Fibroblast of the conjunctiva (primary cell): ENCODE measurements at regions not wholly inside any gene's neighbourhood (a gene's known extent, or its start where the extent isn't known, plus 50 kb on each side); places are given as distances from the start of the nearest gene placed in this dataset.
"Not testable (repeated sequence)": the region's sequence is repeated elsewhere in the genome, so short reads cannot be mapped to it uniquely, and the experiment has no call there.

Experiments
- DNase-seq: peaks from one replicate; pipeline ENCODE4 v3.0.0-alpha.2; 2010; ENCODE audit warnings: low read depth

DNA sequence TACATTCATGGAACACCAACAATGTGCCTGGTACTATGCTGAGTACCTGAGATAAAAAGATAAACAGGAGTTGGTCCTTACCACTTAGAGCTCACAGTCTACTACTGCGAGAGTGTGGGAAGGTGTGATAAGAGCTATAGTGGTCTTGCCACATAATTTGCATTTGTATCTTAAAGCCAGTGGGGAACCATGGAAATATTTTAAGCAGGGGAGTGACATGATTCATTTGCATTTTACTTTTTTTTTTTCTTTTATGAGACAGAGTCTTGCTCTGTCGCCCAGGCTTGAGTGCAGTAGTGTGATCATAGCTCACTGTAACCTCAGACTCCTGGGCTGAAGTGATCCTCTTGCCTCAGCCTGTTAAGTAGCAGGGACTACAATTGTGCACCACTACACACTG is 53.6 kb downstream of the SRGAP2 start:
- DNase-seq = not testable (repeated sequence)

DNA sequence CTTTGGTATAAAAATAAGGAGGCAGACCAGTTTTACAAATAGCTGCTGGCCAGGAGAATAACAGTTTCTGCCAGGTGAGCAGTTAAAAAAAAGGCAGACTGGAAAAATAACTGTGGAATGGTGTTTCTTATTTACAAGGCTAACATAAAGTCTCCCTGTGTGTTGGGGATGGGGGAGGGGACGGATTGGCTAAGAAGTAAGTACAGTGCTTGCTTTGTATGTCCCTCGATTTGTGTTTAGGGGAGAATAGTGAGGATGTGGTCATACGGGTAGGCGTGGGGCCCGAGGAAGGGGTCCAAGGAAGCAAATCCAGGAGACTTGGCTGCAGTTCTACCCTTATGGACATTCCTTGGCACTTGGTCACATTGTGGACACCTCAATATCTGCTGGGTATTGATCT is 58.1 kb downstream of the SRGAP2 start:
- not testable (repeated sequence) for DNase-seq

DNA sequence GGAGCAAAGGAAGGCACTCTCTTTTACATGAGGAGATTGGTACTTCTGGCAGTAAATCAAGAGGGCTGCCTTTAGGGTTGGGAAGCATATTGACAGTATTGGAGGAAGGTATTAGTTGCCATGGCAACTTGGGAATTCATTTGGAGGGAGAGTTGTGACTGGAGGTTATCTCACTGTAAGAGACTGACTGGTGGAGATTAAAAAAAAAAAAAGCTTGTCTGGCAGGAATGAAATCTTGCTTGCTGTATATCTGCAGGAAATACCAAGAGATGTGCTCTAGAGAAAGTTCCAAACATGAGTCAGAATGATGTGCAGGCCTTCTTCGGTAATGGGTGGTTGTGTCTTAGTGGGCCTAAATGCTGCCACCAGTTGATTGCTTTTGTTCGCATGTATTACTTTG is 59.1 kb downstream of the SRGAP2 start:
- not testable (repeated sequence) for DNase-seq

DNA sequence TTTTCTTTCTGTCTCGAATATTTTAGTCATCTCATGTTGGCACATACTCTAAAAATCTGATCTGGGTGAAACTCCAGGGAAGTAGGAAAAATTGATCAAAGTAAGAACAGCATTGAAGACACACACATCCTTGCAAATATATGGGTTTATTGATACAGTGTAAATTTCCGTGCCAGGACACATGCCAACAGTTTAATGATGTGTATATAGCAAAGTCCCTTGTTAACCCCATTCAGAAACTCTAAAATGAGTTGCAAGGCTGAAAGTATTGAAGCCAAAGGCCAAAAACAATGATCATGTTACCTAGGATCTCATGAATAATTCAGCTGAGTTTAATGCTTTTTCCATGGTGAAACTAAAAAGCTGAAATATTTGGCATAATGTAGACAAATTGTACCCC is 61.6 kb downstream of the SRGAP2 start:
- not testable (repeated sequence) for DNase-seq

DNA sequence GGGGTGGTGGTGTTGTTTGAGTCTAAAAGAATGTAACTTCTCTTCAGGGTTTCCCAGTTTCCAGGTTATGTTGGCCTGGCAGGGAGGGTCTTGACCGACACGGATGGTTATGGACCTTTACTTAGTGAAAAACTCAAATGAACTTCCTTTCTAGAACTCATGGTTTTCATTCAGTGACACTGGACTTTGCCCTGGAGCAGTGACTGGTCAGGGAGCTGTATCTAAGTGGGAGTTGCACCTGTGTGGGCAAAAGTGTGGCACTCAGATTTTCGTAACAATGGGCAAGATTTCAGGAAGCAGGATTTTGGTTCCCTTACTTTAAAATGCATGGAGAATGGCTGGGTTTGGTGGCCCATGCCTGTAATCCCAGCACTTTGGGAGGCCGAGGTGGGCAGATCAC is 67.8 kb downstream of the SRGAP2 start:
- DNase-seq = not testable (repeated sequence)

DNA sequence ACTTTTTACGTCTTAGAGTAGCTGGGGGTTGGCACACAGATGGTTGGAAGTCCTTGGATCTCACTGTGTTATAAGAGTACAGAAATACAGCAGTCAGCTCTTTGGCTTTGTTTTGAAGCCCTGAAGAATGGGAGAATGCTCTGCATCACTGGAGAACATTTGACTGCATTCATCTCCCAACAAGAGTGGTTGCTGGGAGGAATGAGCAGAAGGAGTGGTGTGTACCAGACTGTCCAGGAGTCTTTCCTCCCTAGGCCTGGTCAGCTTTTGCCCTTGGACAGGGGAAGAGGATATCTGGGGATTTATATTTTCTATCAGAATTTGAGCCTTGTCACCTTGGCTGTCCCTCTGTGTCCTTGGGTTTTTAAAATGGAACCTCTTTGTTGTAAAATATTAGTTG is 69.8 kb downstream of the SRGAP2 start:
- DNase-seq = not testable (repeated sequence)

DNA sequence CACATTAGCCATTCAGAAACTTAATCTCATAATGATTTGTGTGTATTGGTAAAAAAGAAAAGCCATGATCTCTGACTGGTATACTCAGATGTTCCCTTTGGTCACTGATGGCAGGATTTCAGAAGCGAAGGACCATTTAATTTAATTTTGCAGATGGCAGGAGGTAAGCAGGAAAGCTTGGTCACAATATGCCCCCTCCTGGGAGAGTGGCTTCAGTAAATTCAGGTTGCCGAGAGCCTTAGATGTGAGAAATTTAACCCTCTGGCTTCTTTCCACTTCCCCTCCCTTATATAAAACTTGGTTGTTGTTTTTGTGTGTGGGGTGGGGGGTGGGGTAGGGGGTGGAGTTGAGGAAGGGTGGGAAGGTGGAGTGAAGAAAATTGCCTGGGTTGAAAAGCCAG is 72.8 kb downstream of the SRGAP2 start:
- not testable (repeated sequence) for DNase-seq

DNA sequence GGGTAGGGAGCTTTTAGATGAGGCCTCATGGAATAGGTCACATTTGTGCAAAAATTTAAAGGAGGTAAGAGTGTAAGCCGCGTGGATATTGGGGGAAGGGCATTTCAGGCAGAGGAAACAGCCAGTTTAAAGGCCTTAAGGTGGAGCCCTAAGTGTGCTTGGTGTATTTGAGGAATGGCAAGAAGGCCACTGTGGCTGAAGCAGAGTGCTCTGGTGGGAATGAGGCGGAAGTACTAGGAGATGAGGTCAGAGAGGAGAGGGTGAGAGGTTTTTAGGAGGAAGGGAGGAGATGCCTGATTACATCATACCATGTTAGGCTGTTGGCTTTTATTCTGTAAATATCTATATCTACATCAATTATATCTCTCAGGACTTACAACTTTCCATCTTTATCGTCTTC is 75.3 kb downstream of the SRGAP2 start:
- DNase-seq = not testable (repeated sequence)

DNA sequence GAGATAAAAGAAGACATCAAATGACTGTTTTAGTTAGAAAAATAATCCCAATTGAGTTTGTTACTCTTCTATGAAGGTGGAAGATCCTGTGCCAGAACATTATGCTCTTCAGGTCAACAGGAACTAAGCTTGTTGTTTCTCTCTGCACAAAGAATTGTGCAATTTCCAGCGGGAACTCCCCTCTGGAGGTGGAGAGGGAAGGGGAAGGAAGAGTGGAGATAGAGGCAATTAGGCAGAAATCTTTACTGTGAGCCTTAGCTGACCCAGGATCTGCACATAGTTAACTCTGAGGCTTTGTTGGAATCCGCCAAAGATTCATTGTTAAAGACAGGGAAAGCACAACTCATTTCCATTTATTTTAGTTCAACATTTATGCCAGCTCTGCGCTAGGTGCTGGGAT is 77.3 kb downstream of the SRGAP2 start:
- DNase-seq = not testable (repeated sequence)

DNA sequence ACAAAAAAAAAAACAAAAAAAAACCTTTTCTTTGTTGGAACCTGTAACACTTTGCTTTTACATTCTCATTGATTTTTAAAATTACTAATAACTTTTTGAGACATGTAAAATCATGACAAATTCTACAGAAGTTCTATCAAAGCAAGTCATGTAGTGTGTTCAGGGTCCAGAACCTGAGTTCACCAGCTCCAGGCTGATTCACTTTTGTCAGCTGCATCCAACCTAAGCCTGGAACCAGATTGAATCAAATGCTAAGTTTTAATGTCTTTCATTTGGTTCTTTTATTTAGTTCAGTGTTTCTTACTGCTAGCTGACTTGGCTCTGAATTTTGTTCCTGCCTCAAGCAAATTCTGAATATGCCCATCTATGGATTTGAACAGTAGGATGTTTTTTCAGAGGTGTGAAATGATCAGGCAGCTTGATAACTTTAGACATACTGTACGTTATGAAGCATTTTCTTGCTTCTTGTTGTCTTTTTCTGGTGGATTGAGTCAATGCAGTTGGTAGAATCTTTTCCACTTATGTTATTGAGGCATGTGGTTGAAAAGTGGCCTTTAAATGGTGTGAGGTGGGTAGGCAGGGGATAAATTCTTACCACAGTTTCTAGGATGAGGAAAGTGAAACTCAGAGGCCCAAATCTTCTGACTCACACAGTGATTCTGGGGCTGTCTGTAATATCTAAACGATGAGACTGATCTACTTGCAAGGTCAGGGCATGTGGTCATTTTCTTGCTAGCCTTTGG is 78.7 kb downstream of the SRGAP2 start:
- DNase-seq = not testable (repeated sequence)

DNA sequence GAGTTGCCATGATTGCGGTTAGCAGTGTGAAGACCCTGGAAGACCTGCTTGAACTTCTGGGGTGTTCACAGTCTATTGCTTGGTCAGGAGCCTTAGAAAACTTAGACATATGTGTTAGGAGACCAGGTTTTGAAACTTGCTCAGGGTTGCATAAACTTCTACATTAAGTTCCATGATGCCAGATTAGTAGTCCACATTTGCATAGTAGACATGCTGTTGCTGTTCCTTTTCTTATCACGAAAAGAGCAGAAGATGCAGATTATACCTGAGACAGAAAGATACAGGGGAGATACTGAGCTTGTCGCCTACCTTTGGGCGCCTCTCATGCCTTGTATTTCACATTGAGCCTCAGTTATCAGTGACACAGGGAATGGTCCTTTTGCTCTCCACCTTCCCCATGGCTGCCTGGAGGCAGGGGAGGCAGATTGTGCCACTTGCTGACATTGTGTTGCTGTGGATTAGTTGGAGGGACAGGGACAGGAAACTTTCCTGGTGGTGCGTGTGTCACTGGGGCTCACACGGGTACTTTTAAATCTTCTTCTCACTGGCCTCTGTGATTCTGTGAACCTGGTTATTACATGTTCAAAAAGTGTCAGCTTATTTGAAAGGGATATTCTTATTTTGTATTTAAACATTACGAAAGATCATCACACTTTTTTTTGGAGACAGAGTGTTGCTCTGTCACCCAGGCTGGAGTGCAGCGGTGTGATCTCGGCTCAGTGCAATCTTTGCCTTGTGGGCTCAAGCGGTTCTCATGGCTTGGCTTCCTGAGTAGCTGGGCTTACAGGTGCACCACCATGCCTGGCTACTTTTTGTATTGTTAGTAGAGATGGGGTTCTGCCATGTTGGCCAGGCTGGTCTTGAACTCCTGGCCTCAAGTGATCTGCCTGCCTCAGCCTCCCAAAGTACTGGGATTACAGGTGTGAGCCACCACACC is 82.0 kb downstream of the SRGAP2 start:
- not testable (repeated sequence) for DNase-seq

DNA sequence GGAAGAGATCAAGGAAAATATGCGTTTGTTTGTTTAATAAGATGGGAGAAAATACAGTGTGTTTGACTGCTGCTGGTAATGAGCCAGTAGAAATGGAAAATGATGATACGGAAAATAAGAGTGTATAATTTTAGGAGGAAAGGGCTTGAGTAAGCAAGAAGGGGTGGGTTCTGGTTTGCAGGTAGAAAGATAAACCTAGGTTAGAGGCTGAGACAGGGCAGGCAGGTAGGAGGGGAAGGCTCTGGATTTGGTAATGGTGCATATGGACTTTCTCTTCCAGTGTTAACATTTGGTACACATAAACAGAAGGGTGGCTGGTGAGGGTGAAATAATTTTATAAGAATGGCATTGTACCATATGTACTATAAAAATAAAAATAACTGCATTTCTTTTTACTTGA is 84.4 kb downstream of the SRGAP2 start:
- not testable (repeated sequence) for DNase-seq

DNA sequence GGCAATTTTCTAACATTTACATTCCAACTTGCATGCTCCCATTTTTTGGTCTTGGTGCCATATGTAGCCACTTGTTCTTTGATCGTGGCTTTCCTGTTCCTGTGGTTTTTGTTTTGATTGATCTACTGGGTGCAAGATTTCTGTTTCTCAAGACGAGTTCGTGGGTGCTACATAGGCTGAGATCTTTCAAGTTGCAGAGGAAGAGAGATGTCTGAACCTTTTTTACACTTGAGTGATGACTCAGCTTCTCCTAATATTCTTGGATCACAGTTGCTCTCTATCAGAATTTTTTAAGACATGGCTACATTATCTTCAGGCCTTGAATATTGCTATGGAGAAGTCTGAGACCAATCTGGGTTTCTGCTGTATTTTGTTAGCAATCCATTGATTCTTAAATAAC is 85.1 kb downstream of the SRGAP2 start:
- not testable (repeated sequence) for DNase-seq

DNA sequence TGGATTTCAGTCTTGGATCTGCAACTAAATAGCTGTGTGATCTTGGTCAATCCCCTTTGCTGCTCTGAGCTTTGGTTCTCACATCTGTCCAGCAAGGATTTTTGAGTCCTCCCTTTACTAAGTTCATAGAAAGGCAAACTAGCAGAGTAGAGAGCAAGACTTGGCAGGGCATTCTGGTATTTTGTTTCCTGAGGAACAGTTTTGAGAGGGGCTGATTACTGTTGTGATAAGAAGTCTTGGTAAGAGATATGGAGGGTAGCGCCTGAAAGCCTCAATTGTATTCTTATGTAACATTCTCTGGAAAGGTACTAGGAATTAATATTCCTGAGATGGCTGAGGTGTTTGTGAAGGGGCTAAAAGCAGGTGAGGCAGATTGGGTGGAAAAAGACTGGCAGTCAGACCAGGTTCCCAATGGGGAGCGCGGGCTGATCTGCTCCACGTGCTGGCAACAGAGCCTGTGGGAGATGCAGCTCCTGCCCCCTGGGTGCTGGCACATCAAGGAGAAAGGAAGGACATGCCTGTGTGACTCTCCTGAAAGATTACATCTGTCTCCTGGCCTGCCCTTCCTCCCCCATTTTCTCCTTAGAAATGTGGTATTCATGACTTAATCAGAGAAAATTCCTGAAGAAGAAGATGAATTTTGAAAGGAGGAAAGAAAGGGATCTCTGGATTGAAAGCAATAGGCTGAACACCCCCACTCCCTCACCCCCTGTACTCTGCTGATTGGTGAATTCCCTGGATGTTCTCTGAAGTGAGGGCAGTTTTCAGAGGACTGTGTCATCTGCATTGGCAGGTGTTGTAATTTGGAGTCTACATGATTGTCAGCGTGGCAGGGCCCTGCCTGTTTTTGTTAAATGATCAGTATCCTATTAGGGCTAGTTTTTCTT is 94.0 kb downstream of the SRGAP2 start:
- DNase-seq = not testable (repeated sequence)

DNA sequence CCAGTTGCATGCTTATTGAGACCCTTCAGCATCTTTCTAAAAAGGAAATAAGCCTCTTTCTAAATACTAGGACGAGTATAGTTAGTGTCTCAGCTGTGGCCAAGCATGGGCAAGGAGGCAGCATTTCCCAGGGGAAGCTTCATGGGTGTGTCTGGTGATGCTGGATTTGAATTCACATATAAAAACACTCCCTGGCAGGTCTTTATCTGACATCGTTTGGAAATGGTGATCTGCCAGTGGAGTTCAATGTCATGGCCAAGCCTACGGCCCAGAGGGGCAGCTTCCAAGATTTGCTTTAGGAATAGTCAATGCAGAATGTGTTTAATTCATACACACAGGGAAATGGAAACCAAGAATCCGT is 94.7 kb downstream of the SRGAP2 start:
- DNase-seq = not testable (repeated sequence)

DNA sequence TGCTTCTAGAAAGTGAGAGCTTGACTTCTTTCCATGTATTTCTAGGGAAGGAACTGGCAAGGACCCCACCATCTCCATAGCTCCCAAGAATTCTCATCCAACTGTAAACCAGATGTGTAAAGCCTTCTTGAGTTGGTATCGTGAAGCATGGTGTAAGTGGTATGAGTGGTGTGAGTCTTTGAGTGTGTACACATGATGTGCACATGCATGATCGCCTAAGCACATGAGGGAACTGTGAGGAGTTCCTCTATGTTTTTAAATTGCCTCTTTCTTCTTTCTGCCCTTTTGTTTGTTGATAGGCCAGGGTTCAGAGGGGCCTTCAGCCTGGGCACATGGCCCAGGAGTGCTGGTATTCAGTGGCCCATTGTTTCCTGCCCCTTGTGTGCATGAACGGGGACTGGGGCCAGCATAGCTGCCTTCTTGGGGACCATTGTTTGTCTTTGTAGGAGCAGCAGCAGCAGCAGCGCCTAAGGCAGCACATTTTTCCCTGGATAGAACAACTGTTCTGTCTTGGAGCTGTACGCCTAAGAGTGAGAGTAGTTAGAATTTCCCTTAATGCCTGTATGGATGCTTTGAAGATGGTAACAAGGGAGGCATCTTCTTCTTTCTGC is 95.9 kb downstream of the SRGAP2 start:
- not testable (repeated sequence) for DNase-seq

DNA sequence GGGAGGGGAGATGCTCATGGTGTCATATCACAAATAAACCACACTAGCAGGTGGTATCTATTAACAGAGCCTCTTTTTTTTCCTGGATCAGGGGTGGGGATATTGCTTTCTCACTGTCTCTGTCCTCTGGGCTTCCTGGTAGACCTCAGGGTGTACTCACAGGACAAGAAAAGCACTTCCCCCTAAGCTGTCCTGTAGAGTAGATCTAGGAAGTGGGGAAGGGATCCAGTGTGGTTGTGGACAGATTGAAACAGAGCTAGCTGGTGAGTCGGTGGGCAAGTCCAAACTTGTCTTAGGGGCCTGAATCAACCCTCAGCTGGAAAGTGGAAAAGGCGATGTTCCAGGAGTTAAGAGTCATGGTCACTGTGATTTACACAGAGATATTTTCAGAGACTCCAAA is 96.6 kb downstream of the SRGAP2 start:
- not testable (repeated sequence) for DNase-seq

DNA sequence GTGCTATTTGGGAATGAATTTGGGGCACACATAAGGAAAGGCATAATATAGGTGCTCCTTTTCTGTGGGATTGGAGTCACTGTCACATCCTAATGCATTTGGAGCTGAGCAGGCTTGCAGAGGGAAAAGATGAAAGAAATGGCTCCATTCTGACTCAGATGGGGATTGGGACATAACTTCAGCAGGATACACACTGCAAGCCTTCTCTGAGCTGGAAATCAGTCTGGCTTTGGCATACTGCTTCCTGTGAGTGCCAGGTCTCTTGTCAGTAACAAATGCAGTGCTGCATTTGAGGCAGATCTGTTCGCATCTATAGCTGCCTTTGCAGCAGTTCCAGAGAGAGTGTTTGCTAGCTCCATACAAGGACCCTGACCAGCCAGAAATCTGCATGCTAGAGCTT is 98.7 kb downstream of the SRGAP2 start:
- DNase-seq = not testable (repeated sequence)

DNA sequence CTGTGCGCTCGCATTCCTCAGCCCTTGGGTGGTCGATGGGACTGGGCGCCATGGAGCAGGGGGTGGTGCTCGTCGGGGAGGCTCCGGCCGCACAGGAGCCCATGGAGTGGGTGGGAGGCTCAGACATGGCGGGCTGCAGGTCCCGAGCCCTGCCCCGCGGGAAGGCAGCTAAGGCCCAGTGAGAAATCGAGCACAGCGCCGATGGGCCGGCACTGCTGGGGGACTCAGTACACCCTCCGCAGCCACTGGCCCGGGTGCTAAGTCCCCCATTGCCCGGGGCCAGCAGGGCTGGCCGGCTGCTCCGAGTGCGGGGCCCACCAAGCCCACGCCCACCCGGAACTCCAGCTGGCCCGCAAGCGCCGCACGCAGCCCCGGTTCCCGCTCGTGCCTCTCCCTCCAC is 104.1 kb downstream of the SRGAP2 start:
- not testable (repeated sequence) for DNase-seq

DNA sequence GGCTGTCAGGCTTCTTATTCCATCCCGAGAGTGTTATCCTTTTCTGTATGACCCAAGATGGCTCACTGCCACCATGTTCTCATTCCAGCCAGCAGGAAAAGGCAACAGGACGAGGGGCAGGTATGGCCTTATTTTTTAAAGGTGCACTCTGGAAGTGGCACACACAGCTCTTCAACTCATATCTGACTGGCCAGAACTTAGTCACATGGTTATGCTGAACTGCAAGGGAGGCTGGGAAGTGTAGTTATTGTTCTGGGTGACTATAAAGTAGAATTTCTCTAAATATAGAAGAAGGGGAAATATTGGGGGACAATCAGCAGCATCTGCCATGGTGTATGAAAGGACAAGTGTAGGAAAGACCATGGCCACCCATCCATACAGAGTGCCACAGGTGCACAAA is 107.6 kb downstream of the SRGAP2 start:
- DNase-seq = not testable (repeated sequence)

DNA sequence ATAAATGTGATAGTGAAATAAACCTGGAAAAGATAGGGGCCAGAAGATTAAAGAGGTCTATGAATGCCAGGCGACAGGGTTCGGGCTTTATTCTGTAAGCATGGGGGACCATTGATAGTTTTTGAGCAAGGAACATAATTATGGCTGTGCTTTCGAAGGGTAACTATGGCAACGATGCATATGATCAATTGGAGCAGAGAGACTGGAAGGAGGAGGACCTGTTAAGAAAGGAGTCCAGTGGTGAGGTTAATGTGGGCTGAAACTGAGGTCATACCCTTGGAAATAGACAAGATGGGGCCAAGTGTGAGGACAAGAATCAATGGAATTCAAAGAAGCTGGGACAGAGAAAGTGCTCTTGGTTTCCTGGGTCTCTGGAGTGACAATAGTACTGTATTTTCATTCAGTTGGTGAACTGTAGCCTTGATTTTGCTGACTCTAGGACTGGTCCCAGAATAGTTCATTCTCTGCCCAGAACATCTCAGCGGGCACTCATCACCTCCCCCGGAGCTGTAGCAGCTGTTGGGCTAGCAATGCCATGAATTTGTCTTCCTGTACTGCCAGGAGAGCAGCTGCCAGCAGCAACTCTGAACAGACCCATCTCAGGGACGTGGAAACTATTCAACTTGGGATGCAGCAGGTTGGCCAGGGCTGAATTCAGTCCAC is 108.4 kb downstream of the SRGAP2 start:
- not testable (repeated sequence) for DNase-seq
